H1 (cell line): ENCODE measurements at regions not wholly inside any gene's neighbourhood (a gene's known extent, or its start where the extent isn't known, plus 50 kb on each side); places are given as distances from the start of the nearest gene placed in this dataset.
"Not testable (repeated sequence)": the region's sequence is repeated elsewhere in the genome, so short reads cannot be mapped to it uniquely, and the experiment has no call there.

ENCODE experiments used
- CTCF ChIA-PET: fragments of 300-600 bp; sonication (Branson Sonifier 250); formaldehyde crosslinking; loops from one replicate; lab custom pipeline; 2021; ENCODE audit not compliant: partially characterized antibody; lab: Charles Lee
- POLR2A ChIA-PET: fragments of 300-600 bp; sonication (Branson Sonifier 250); formaldehyde crosslinking; loops from one replicate; lab custom pipeline; 2021; ENCODE audit warnings: inconsistent platforms; ENCODE audit not compliant: partially characterized antibody; lab: Charles Lee
- DNase-seq, 2 experiments: peaks; one replicate each; pipeline versions ENCODE4 v3.0.0 to v3.0.0-alpha.2; 2010 to 2022; ENCODE audit warnings: low spot score in 2 of 2, low read depth in 1 of 2, mixed read lengths in 1 of 2
- FAIRE-seq: peaks from 2 replicates; lab custom pipeline; 2011; peaks lifted over from hg19 to GRCh38; lab: Jason Lieb, UNC
- H2AFZ ChIP-seq: 2 replicates; pipeline ENCODE4 v1.8.1; 2012; ENCODE audit warnings: low read length, inconsistent platforms
- H2AK5ac ChIP-seq: 2 replicates; pipeline ENCODE4 v1.6.1; 2013; ENCODE audit warnings: low read depth, low read length
- H2BK120ac ChIP-seq: replicated peaks from 2 replicates; pipeline ENCODE3; 2013; ENCODE audit warnings: low read depth, low read length, inconsistent platforms
- H2BK12ac ChIP-seq: 2 replicates; pipeline ENCODE4 v1.6.1; 2013; ENCODE audit warnings: low read depth, low read length
- H2BK15ac ChIP-seq: 2 replicates; pipeline ENCODE4 v1.6.1; 2013; ENCODE audit warnings: low read length
- H2BK20ac ChIP-seq: 2 replicates; pipeline ENCODE4 v1.6.1; 2013; ENCODE audit warnings: low read length
- H2BK5ac ChIP-seq: 2 replicates; pipeline ENCODE4 v1.6.1; 2013; ENCODE audit warnings: low read depth, low read length
- H3K14ac ChIP-seq: 2 replicates; pipeline ENCODE4 v1.6.1; 2013; ENCODE audit warnings: inconsistent platforms; ENCODE audit not compliant: insufficient read length
- H3K18ac ChIP-seq: 2 replicates; pipeline ENCODE4 v1.6.1; 2013; ENCODE audit warnings: low read length; ENCODE audit errors: extremely low read depth
- H3K23ac ChIP-seq: 2 replicates; pipeline ENCODE4 v1.6.1; 2013; ENCODE audit warnings: inconsistent platforms; ENCODE audit not compliant: insufficient read length
- H3K23me2 ChIP-seq: 2 replicates; pipeline ENCODE4 v1.6.1; 2013; ENCODE audit warnings: low read depth, low read length
- H3K27ac ChIP-seq: 2 replicates; pipeline ENCODE4 v1.6.1; 2011; ENCODE audit warnings: low read depth, low read length, inconsistent platforms
- H3K27me3 ChIP-seq, 4 experiments: replicated peaks in 1 of 4; 1 replicate in 1 of 4; 2 replicates in 3 of 4; pipeline versions ENCODE4 v1.6.1 to v1.8.1; 2011 to 2013; ENCODE audit warnings: low read length in 3 of 4, mild to moderate bottlenecking in 3 of 4, inconsistent platforms in 2 of 4, mixed read lengths in 2 of 4, moderate library complexity in 1 of 4; ENCODE audit not compliant: control insufficient read depth in 3 of 4, insufficient read depth in 3 of 4; ENCODE audit errors: extremely low read depth in 1 of 4
- H3K36me3 ChIP-seq, 4 experiments: 2 replicates each; pipeline versions ENCODE4 v1.6.1 to v1.8.1; 2011 to 2013; ENCODE audit warnings: mild to moderate bottlenecking in 4 of 4, low read length in 3 of 4, moderate library complexity in 2 of 4, control low read depth in 1 of 4, inconsistent platforms in 1 of 4; ENCODE audit not compliant: insufficient read depth in 4 of 4, control insufficient read depth in 2 of 4
- H3K4ac ChIP-seq: replicated peaks from 2 replicates; pipeline ENCODE3; 2013; ENCODE audit warnings: low read length, low read depth, mixed read lengths, inconsistent platforms; ENCODE audit not compliant: insufficient read length
- H3K4me1 ChIP-seq, 4 experiments: replicated peaks in 1 of 4; 1 replicate in 1 of 4; 2 replicates in 3 of 4; pipeline versions ENCODE4 v1.6.1 to v1.8.1; 2011 to 2013; ENCODE audit warnings: low read length in 3 of 4, inconsistent platforms in 2 of 4, mixed read lengths in 1 of 4; ENCODE audit not compliant: insufficient read depth in 4 of 4, control insufficient read depth in 3 of 4
- H3K4me2 ChIP-seq, 2 experiments: 2 replicates each; pipeline versions ENCODE4 v1.6.1 to v1.8.1; 2011 to 2013; ENCODE audit warnings: low read depth in 2 of 2, low read length in 2 of 2, control low read depth in 1 of 2, inconsistent platforms in 1 of 2, mild to moderate bottlenecking in 1 of 2; ENCODE audit not compliant: insufficient read depth in 1 of 2
- H3K4me3 ChIP-seq, 4 experiments: fragments of 200-600, 300-600 bp in 1 of 4; sonication (generic), shearing (Covaris generic), sonication (Bioruptor Twin) in 1 of 4; 2 replicates each; pipeline versions ENCODE4 v1.5.1 to v1.8.1; 2011 to 2016; ENCODE audit warnings: low read length in 4 of 4, low read depth in 3 of 4, control low read depth in 2 of 4, inconsistent platforms in 2 of 4, mild to moderate bottlenecking in 2 of 4, mixed read lengths in 1 of 4, moderate library complexity in 1 of 4; ENCODE audit not compliant: insufficient read depth in 2 of 4; ENCODE audit errors: extremely low read depth in 1 of 4
- H3K56ac ChIP-seq: replicated peaks from 2 replicates; pipeline ENCODE3; 2013; ENCODE audit warnings: low read depth, mild to moderate bottlenecking, mixed read lengths, low read length, inconsistent platforms; ENCODE audit not compliant: insufficient read length
- H3K79me1 ChIP-seq: 2 replicates; pipeline ENCODE4 v1.6.1; 2013; ENCODE audit warnings: low read depth, low read length, control low read depth
- H3K79me2 ChIP-seq, 2 experiments: 2 replicates each; pipeline versions ENCODE4 v1.6.1 to v1.8.1; 2012 to 2013; ENCODE audit warnings: low read length in 2 of 2, mild to moderate bottlenecking in 2 of 2, inconsistent platforms in 1 of 2; ENCODE audit not compliant: insufficient read depth in 2 of 2, control insufficient read depth in 1 of 2
- H3K9ac ChIP-seq, 4 experiments: replicated peaks in 1 of 4; 1 replicate in 1 of 4; 2 replicates in 3 of 4; pipeline versions ENCODE4 v1.6.1 to v1.8.1; 2011 to 2013; ENCODE audit warnings: low read depth in 3 of 4, low read length in 3 of 4, control low read depth in 2 of 4, mild to moderate bottlenecking in 2 of 4, moderate library complexity in 2 of 4, inconsistent platforms in 1 of 4; ENCODE audit errors: extremely low read depth in 1 of 4
- H3K9me3 ChIP-seq, 2 experiments: 2 replicates each; pipeline versions ENCODE4 v1.6.1 to v1.8.1; 2012 to 2013; ENCODE audit warnings: mild to moderate bottlenecking in 2 of 2, moderate library complexity in 2 of 2, control low read depth in 1 of 2, inconsistent platforms in 1 of 2, low read depth in 1 of 2, low read length in 1 of 2, mixed read lengths in 1 of 2; ENCODE audit not compliant: insufficient read depth in 2 of 2
- H4K20me1 ChIP-seq, 2 experiments: replicated peaks in 1 of 2; 2 replicates each; pipeline versions ENCODE3 to v1.8.1; 2011 to 2013; ENCODE audit warnings: inconsistent platforms in 2 of 2, low read length in 2 of 2, mild to moderate bottlenecking in 1 of 2; ENCODE audit not compliant: insufficient read depth in 2 of 2, control insufficient read depth in 1 of 2
- H4K5ac ChIP-seq: 2 replicates; pipeline ENCODE4 v1.6.1; 2013; ENCODE audit warnings: low read length, low read depth, mixed read lengths, inconsistent platforms; ENCODE audit not compliant: insufficient read length
- H4K8ac ChIP-seq: 2 replicates; pipeline ENCODE4 v1.8.0; 2013; ENCODE audit warnings: mild to moderate bottlenecking, moderate library complexity, low read length, inconsistent platforms; ENCODE audit not compliant: insufficient read depth; ENCODE audit errors: extremely low read depth
- H4K91ac ChIP-seq: replicated peaks from 2 replicates; pipeline ENCODE3; 2013; ENCODE audit warnings: low read length, mixed read lengths, inconsistent platforms; ENCODE audit not compliant: insufficient read length
- WGBS, 2 experiments: shearing (Covaris generic) in 1 of 2; methylation state at CpG; one replicate each; pipeline versions ENCODE4 v1.1.6 to v1.1.7; 2013 to 2015; ENCODE audit warnings: low lambda C conversion rate in 2 of 2, mixed read lengths in 2 of 2, inconsistent platforms in 1 of 2, low coverage in 1 of 2, missing lambda C conversion rate in 1 of 2; ENCODE audit not compliant: insufficient replicate concordance in 2 of 2, insufficient coverage in 1 of 2, insufficient read length in 1 of 2; ENCODE audit errors: extremely low coverage in 1 of 2, missing lambda C conversion rate in 1 of 2; 5-methylcytosine and 5-hydroxymethylcytosine counted together

DNA sequence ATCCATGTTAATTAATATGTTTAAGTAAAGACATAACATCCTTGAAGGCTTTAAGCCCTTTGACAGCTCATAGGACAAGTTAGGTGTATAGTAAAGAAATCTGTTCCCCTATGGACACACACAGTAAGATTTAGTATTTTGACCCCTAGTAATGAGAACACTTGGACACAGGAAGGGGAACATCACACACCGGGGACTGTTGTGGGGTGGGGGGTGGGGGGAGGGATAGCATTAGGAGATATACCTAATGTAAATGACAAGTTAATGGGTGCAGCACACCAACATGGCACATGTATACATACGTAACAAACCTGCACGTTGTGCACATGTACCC is 59.1 kb upstream of the ZC3H15 start:
- H2BK12ac ChIP-seq, H3K9ac ChIP-seq, H3K18ac ChIP-seq, H3K4me3 ChIP-seq, H2BK15ac ChIP-seq, POLR2A ChIA-PET, H3K79me2 ChIP-seq, H3K4me1 ChIP-seq, H2AFZ ChIP-seq, H3K14ac ChIP-seq, H4K5ac ChIP-seq, H3K4ac ChIP-seq, H3K4me2 ChIP-seq, H3K27ac ChIP-seq, H2BK5ac ChIP-seq, H3K23ac ChIP-seq, H2BK20ac ChIP-seq, H4K91ac ChIP-seq, H3K9me3 ChIP-seq, DNase-seq, CTCF ChIA-PET, H4K20me1 ChIP-seq, H4K8ac ChIP-seq, H3K56ac ChIP-seq, FAIRE-seq, H3K23me2 ChIP-seq, H3K79me1 ChIP-seq, H2BK120ac ChIP-seq, H3K27me3 ChIP-seq, H2AK5ac ChIP-seq, H3K36me3 ChIP-seq: not testable (repeated sequence)
- 84% methylated on average over 3 of the region's 3 CpGs; no CpG with 5 or more reads in 1 of the 2 experiments for WGBS, 2 experiments
